ENCODE measurements at regions not wholly inside any gene's neighbourhood (a gene's known extent, or its start where the extent isn't known, plus 50 kb on each side); places are given as distances from the start of the nearest gene placed in this dataset.
"Not testable (repeated sequence)": the region's sequence is repeated elsewhere in the genome, so short reads cannot be mapped to it uniquely, and the experiment has no call there.

- not testable (repeated sequence) for TF ChIP-seq CTCF, POLR2A (IDR thresholded peaks at IDR 0.05)
These were observed 5455.9 kb upstream of the TPTE start for GRCh38 chr21:5065240-5066211.
